Endometrium (tissue), 2 donors: ENCODE measurements at regions not wholly inside any gene's neighbourhood (a gene's known extent, or its start where the extent isn't known, plus 50 kb on each side); places are given as distances from the start of the nearest gene placed in this dataset.
"Not testable (repeated sequence)": the region's sequence is repeated elsewhere in the genome, so short reads cannot be mapped to it uniquely, and the experiment has no call there.

Experiments used
- FAIRE-seq: peaks from 2 replicates; lab custom pipeline; 2012; peaks lifted over from hg19 to GRCh38; lab: Jason Lieb, UNC
- donor health status: control.
- donor health status: control.

GRCh38 chr2:8545695-8546611, 135.9 kb upstream of the ID2 start:
- no peak for FAIRE-seq

GRCh38 chr2:8546612-8547283, 135.1 kb upstream of the ID2 start:
- FAIRE-seq = no peak

GRCh38 chr2:8547284-8548064, 134.4 kb upstream of the ID2 start:
- no peak for FAIRE-seq

GRCh38 chr2:8548065-8548618, 133.7 kb upstream of the ID2 start:
- no peak for FAIRE-seq

- no peak for FAIRE-seq
Observed at GRCh38 chr2:8548619-8549150, 133.2 kb upstream of the ID2 start.

- FAIRE-seq = no peak
Observed at GRCh38 chr2:8549273-8549922, 132.5 kb upstream of the ID2 start.

GRCh38 chr2:8549942-8550341, 131.9 kb upstream of the ID2 start:
- no peak for FAIRE-seq

GRCh38 chr2:8550481-8550880, 131.4 kb upstream of the ID2 start:
- no peak for FAIRE-seq

- FAIRE-seq = no peak
Observed at GRCh38 chr2:8550937-8551621, 130.8 kb upstream of the ID2 start.

GRCh38 chr2:8551622-8552074, 130.2 kb upstream of the ID2 start:
- no peak for FAIRE-seq

- FAIRE-seq = no peak
Observed at GRCh38 chr2:8552293-8552801, 129.5 kb upstream of the ID2 start.

- no peak for FAIRE-seq
Observed at GRCh38 chr2:8553643-8554042, 128.2 kb upstream of the ID2 start.

- FAIRE-seq = no peak
Observed at GRCh38 chr2:8554296-8554806, 127.5 kb upstream of the ID2 start.

- peak; percentile 84 for FAIRE-seq
Observed at GRCh38 chr2:8555543-8555942, 126.3 kb upstream of the ID2 start.

GRCh38 chr2:8558096-8558495, 123.8 kb upstream of the ID2 start:
- no peak for FAIRE-seq

GRCh38 chr2:8558956-8559355, 122.9 kb upstream of the ID2 start:
- FAIRE-seq = no peak

- no peak for FAIRE-seq
Observed at GRCh38 chr2:8559805-8560204, 122.1 kb upstream of the ID2 start.

- FAIRE-seq = not testable (repeated sequence)
Observed at GRCh38 chr2:8561692-8562091, 120.2 kb upstream of the ID2 start.

- FAIRE-seq = no peak
Observed at GRCh38 chr2:8563814-8564474, 117.9 kb upstream of the ID2 start.

GRCh38 chr2:8564475-8564874, 117.4 kb upstream of the ID2 start:
- FAIRE-seq = no peak
